Mononuclear cell (primary cell): ENCODE measurements at regions not wholly inside any gene's neighbourhood (a gene's known extent, or its start where the extent isn't known, plus 50 kb on each side); places are given as distances from the start of the nearest gene placed in this dataset.
"Not testable (repeated sequence)": the region's sequence is repeated elsewhere in the genome, so short reads cannot be mapped to it uniquely, and the experiment has no call there.

Source experiments
- H3K27me3 ChIP-seq: 2 replicates; pipeline ENCODE4 v1.6.0; 2011; ENCODE audit warnings: low read length, control low read depth; ENCODE audit not compliant: insufficient read depth
- H3K4me1 ChIP-seq: 2 replicates; pipeline ENCODE4 v1.5.1; 2011; ENCODE audit warnings: mild to moderate bottlenecking, low read length, control low read depth; ENCODE audit not compliant: insufficient read depth
- H3K4me3 ChIP-seq: 2 replicates; pipeline ENCODE4 v1.5.1; 2011; ENCODE audit warnings: mild to moderate bottlenecking, low read length, moderate library complexity
- H3K9me3 ChIP-seq: 2 replicates; pipeline ENCODE4 v1.5.1; 2011; ENCODE audit warnings: low read depth, mild to moderate bottlenecking, control low read depth, low read length

DNA sequence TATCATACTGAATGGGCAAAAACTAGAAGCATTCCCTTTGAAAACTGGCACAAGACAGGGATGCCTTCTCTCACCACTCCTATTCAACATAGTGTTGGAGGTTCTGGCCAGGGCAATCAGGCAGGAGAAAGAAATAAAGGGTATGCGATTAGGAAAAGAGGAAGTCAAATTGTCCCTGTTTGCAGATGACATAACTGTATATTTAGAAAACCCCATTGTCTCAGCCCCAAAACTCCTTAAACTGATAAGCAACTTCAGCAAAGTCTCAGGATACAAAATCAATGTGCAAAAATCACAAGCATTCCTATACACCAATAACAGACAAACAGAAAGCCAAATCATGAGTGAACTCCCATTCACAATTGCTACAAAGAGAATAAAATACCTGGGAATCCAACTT, 52.5 kb upstream of the CCDC71L start:
- H3K9me3 ChIP-seq, H3K4me3 ChIP-seq, H3K27me3 ChIP-seq: not testable (repeated sequence)
- H3K4me1 ChIP-seq: peaks cover 19% of the 10 kb centered on the region

DNA sequence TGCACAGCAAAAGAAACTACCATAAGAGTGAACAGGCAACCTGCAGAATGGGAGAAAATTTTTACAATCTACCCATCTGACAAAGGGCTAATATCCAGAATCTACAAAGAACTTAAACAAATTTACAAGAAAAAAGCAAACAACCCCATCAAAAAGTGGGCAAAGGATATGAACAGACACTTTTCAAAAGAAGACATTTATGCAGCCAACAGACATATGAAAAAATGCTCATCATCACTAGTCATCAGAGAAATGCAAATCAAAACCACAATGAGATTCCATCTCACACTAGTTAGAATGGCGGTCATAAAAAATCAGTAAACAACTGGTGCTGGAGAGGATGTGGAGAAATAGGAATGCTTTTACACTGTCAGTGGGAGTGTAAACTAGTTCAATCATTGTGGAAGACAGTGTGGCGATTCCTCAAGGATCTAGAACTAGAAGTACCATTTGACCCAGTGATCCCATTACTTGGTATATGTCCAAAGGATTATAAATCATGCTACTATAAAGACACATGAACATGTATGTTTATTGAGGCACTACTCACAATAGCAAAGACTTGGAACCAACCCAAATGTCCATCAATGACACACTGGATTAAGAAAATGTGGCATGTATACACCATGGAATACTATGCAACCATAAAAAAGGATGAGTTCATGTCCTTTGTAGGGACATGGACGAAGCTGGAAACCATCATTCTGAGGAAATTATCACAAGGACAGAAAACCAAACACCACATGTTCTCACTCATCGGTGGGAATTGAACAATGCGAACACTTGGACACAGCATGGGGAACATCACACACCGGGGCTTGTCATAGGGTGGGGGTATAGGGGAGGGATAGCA, 53.9 kb upstream of the CCDC71L start:
- H3K27me3 ChIP-seq, H3K4me3 ChIP-seq, H3K9me3 ChIP-seq: not testable (repeated sequence)
- H3K4me1 ChIP-seq: peaks cover 28% of the 10 kb centered on the region

DNA sequence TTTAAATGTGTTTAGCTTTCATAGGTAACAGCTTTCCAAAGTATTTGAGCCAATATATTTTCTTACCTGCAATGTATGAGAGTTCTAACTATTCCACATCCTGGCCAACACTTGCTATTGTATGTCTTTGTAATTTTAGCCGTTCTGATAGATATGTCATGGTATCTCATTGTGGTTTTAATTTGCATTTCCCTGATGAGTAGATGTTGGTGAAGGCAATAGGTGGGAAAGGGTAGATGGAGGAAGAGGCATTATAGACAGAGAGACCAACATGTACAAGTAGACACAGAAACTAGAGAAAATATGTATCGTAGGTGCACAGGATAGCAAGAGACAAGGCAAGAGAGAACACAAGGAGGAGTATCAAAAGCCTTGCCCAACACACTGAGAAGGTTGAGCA, 54.8 kb upstream of the CCDC71L start:
- Histone ChIP-seq H3K9me3 (no peaks in the 10 kb centered on the region), H3K4me1 (peaks cover 35% of the 10 kb centered on the region), H3K27me3 (no peaks in the 10 kb centered on the region), H3K4me3 (no peak overlapping the region)

- no peaks in the 10 kb centered on the region for H3K9me3 ChIP-seq
- no peak overlapping the region for H3K4me3 ChIP-seq
- no peaks in the 10 kb centered on the region for H3K27me3 ChIP-seq
- peaks cover 51% of the 10 kb centered on the region for H3K4me1 ChIP-seq
These were observed 56.4 kb upstream of the CCDC71L start for GRCh38 chr7:106717254-106717954.

DNA sequence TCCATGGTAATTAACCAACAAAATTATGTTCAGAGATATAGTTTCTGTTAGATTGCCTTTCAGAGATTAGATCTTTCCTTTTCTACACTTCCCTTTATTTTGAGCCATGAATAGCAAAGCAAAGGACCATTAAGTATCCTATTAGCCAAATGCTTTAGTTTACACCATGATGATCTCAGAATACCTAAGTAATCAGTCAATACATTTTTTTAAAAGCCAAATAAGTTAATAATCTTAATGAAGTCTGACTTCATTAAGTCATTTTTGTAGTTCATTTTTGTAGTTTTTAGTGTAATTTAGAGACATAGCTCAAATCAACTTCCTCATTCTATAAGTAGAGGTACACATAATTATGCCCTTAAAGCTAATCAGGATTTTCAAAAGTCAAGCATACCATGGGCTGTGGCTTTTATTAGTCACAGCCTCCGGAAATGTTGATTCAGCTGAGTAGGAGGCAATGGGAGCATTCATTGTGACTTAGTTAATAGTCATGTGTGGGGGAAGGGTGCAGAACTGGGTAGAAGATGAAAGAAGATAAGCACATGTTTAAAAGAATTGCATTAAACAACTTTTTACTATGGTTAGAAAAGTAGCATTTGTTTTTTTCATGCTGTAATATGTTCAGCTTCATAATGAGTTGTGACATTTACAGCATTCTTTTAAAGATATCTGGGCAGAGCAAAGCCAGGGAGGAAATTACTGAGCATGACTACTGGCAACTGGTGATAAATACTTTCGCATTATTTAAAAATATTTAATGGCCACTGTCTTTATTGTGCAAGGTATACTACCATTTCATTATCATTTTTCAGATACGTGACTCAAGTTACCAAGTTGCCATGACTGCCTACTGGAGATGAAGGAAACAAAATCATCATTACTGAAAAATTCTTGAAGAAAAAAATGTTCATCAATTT, 57.3 kb upstream of the CCDC71L start:
- H3K4me3 ChIP-seq: no peak overlapping the region

GRCh38 chr7:106720641-106721040, 59.7 kb upstream of the CCDC71L start:
- Histone ChIP-seq H3K27me3 (no peaks in the 10 kb centered on the region), H3K9me3 (no peaks in the 10 kb centered on the region), H3K4me1 (peaks cover 56% of the 10 kb centered on the region), H3K4me3 (no peak overlapping the region)

More for the DNA sequence above, 57.3 kb upstream of the CCDC71L start:
- no peaks in the 10 kb centered on the region for H3K27me3 ChIP-seq
- H3K4me1 ChIP-seq: peaks cover 56% of the 10 kb centered on the region
- no peaks in the 10 kb centered on the region for H3K9me3 ChIP-seq

DNA sequence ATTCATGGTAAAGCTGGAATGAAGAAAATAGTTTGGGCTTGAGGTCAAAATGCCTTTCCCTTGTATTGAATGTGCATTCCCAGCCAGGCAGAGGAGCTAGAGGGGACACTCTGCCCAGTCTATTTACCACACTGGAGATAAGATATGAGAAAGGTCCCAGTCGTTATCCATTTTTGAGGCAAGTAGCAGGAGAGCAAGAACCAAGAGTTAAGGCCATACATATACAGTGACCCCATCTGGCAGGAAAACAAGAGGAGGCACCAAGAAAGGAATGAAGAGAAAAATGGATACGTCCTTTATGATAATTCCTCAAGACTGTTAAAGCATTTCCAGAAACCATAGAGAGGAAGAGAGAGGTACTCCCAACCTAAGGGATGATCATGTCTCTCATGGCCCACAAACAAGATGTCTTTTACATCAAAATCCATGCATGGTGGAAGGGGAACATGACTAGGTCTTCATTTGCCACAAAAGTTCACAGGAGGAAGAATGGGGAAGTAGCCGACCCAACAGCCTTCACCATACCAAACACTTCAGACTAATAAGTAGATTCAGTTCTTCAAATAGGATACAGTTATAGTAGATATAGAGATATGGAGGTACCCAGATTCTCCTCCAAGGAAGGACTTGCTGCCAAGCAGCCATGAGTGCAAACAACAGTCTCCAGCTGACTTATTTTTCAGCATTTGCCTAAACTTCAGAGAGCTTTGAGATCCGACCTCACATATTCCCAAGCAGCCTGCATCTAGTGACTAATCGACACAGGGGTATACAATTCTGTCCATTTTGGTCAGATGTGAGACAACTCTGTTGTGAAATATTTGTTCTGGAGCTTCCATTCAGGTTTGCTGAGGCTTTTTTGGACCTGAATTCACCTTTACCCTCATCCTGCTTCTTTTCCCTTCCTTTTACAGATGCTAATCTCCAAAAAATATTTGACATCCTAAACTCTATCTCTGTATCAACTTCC, 61.1 kb upstream of the CCDC71L start:
- no peaks in the 10 kb centered on the region for H3K9me3 ChIP-seq
- H3K27me3 ChIP-seq: no peaks in the 10 kb centered on the region
- no peak overlapping the region for H3K4me3 ChIP-seq
- peaks cover 47% of the 10 kb centered on the region for H3K4me1 ChIP-seq

- no peaks in the 10 kb centered on the region for H3K9me3 ChIP-seq
- H3K27me3 ChIP-seq: no peaks in the 10 kb centered on the region
- peaks cover 38% of the 10 kb centered on the region for H3K4me1 ChIP-seq
- no peak overlapping the region for H3K4me3 ChIP-seq
These were observed 62.4 kb upstream of the CCDC71L start for GRCh38 chr7:106723398-106723797.

GRCh38 chr7:106729720-106730385, 68.9 kb upstream of the CCDC71L start:
- H3K27me3 ChIP-seq: no peaks in the 10 kb centered on the region
- H3K4me3 ChIP-seq: no peak overlapping the region
- no peaks in the 10 kb centered on the region for H3K9me3 ChIP-seq
- H3K4me1 ChIP-seq: peaks cover 28% of the 10 kb centered on the region

GRCh38 chr7:106731187-106731586, 70.2 kb upstream of the CCDC71L start:
- Histone ChIP-seq H3K4me3 (no peak overlapping the region), H3K27me3 (no peaks in the 10 kb centered on the region), H3K9me3 (no peaks in the 10 kb centered on the region)

DNA sequence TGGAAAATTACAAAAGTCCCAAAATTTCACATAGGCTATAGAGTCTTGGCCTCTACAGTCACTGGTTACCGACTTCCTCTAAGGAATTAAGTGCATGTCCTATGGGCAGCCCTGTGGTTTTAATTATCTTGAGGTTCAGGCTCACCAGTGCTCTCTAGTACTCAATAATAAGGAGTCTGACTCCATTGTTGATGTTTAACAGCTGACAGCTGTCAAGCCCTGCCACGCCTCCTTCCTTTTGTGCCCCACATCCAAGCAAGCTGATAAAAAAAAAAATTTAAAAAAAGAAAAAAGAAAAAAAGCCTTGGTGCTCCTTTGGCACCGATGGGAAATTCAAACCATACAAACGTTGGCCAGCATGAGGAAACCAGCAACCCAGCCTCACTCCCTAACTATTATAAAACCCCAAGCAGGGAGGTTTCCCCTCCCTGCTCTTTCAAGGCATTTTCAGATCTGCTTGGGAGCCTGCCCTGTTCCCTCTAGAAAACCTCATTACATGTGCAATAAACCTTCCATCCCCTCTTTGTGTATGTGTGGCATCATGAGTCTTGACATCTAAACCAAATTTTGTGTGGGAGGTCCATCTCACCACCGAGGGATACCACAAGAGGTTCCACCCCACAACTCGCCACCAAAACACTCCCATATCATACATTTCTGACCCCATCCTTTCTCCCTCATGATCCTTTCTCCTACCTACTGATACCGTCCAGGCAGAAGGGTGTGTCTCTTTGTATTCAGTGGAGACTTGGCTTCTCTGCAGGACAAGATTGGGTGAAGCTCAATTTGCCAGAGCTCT, 70.9 kb upstream of the CCDC71L start:
- H3K4me3 ChIP-seq: no peak overlapping the region
- no peaks in the 10 kb centered on the region for H3K27me3 ChIP-seq
- peaks cover 32% of the 10 kb centered on the region for H3K4me1 ChIP-seq
- H3K9me3 ChIP-seq: no peaks in the 10 kb centered on the region

More at GRCh38 chr7:106731187-106731586, 70.2 kb upstream of the CCDC71L start:
- H3K4me1 ChIP-seq: peaks cover 28% of the 10 kb centered on the region

- Histone ChIP-seq H3K4me3 (no peak overlapping the region), H3K27me3 (no peaks in the 10 kb centered on the region), H3K4me1 (peaks cover 22% of the 10 kb centered on the region), H3K9me3 (no peaks in the 10 kb centered on the region)
These were observed 74.7 kb upstream of the CCDC71L start for GRCh38 chr7:106735637-106736036.

DNA sequence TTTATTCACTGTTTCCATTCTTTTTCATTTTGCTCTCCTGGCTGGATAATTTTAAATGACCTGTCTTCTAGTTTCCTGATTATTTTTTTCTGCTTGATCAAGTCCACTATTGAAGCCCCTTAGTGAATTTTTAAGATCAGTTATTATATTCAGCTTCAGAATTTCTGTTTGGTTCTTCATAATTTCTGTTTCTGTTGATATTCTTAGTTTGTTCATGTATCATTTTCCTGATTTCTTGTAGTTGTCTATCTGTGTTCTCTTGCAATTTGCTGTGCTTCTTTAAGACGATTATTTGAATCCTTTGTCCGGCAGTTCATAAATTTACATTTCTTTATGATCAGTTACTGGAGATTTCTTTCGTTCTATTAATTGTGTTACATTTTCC, 75.2 kb upstream of the CCDC71L start:
- Histone ChIP-seq H3K27me3 (no peaks in the 10 kb centered on the region), H3K4me1 (peaks cover 17% of the 10 kb centered on the region), H3K9me3 (no peaks in the 10 kb centered on the region), H3K4me3 (no peak overlapping the region)
